ENCODE measurements at regions not wholly inside any gene's neighbourhood (a gene's known extent, or its start where the extent isn't known, plus 50 kb on each side); places are given as distances from the start of the nearest gene placed in this dataset.

DNA sequence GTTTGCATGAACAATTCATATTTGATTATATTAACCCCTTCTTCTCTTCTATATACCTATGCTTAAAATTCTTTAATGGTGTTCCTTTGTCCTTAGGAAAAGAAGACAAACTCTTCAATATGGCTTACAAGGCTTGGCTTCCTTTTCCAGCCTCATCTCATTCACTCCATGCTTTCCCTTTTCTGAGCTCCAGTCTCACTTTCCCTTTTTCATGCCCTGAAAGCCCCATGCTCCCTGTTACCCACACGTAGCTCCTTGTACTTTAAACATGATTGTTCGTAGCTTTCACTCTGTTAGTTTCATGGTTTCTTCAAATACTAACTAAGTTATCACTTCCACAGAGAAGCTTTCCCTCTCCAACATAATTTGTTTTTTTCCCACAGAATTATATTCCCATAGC is 161.3 kb downstream of the UBE2E3 start:
- Mint-ChIP-seq H3K9me3 (peaks cover 0 to 7% (median under 1%) of the 10 kb centered on the region in 8 donors), H3K27me3 (no peaks in the 10 kb centered on the region), H3K4me1 (peaks cover 46 to 85% (median 60%) of the 10 kb centered on the region in 4 donors), H3K4me3 (peak overlapping the region; percentile 63 to 91 (median 80)), H3K27ac (peak overlapping the region; percentile 86 to 99 (median 98)), H3K36me3 (peaks cover 12 to 14% of the 10 kb centered on the region in 2 donors)
- intact Hi-C loops (cut with micrococcal nuclease) = loop anchor here (2.0 kb wide), 1 partner anchor 37 kb away; no protein-coding TSS in a partner anchor
- Histone ChIP-seq H3K27ac (ENCODE audit: low read depth, low read length) (peak overlapping the region; percentile 74), H3K4me1 (ENCODE audit: insufficient read depth, low read length) (peaks cover 83% of the 10 kb centered on the region), H3K4me3 (ENCODE audit: low read length in 2 of 2) (peak overlapping the region in 1 of 2 donors; percentile 32), H3K27me3 (ENCODE audit: insufficient read depth, low read length) (no peaks in the 10 kb centered on the region), H3K9me3 (ENCODE audit: control insufficient read depth in 1 of 2, low read length in 2 of 2) (no peaks in the 10 kb centered on the region), H3K36me3 (ENCODE audit: insufficient read depth, low read length) (no peaks in the 10 kb centered on the region)
- no peak for DNase-seq
- ChIA-PET POLR2A (ENCODE audit: partially characterized antibody) (interaction anchor here (0.8 to 9.0 kb wide), 14 partner anchors 12 to 319 kb away, joined by 3 to 296 read pairs (median 6); partner anchors contain the start of gene ITGA4), CTCF (ENCODE audit: partially characterized antibody) (interaction anchor here (0.8 to 2.7 kb wide), 7 partner anchors 10 to 316 kb away, joined by 3 to 11 read pairs (median 8); partner anchors contain the start of gene ITGA4)

DNA sequence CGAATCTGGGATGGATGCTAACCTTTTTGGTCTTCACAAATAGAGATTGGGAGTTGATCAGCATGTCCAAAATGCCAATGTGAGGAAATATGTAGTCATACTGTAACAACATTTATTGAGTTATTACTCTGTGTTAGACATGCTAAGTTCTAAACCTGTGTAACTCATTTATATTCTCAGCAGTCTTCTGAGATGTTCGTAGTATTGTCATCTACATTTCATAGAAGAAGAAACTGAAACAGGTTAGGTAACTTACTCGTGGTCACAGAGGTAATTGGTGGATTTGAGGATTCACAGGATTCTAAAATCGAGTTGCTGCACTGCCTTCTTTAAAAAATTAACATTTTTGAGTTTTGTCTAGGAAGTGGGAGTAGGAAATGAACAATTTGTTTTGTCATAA is 162.1 kb downstream of the UBE2E3 start:
- Histone ChIP-seq H3K4me1 (ENCODE audit: insufficient read depth, low read length) (peaks cover 80% of the 10 kb centered on the region), H3K9me3 (ENCODE audit: control insufficient read depth in 1 of 2, low read length in 2 of 2) (no peaks in the 10 kb centered on the region), H3K4me3 (ENCODE audit: low read length in 2 of 2) (peak overlapping the region in 1 of 2 donors; percentile 36), H3K36me3 (ENCODE audit: insufficient read depth, low read length) (no peaks in the 10 kb centered on the region), H3K27me3 (ENCODE audit: insufficient read depth, low read length) (no peaks in the 10 kb centered on the region), H3K27ac (ENCODE audit: low read depth, low read length) (peak overlapping the region; percentile 74)
- ChIA-PET POLR2A (ENCODE audit: partially characterized antibody) (interaction anchor here (1.4 to 9.0 kb wide), 9 partner anchors 14 to 315 kb away, joined by 3 to 296 read pairs (median 28); partner anchors contain the start of gene ITGA4), CTCF (ENCODE audit: partially characterized antibody) (interaction anchor here (1.3 to 2.7 kb wide), 5 partner anchors 11 to 315 kb away, joined by 3 to 11 read pairs (median 9); partner anchors contain the start of gene ITGA4)
- Mint-ChIP-seq H3K36me3 (peaks cover 10 to 12% of the 10 kb centered on the region in 2 donors), H3K9me3 (peaks cover 0 to 5% (median 0%) of the 10 kb centered on the region in 8 donors), H3K27me3 (no peaks in the 10 kb centered on the region), H3K4me3 (peak overlapping the region; percentile 65 to 91 (median 86)), H3K4me1 (peaks cover 41 to 77% (median 53%) of the 10 kb centered on the region in 4 donors), H3K27ac (peak overlapping the region; percentile 86 to 99 (median 97))
- intact Hi-C loops (cut with micrococcal nuclease) = loop anchor here (2.0 kb wide), 1 partner anchor 38 kb away; no protein-coding TSS in a partner anchor
- DNase-seq = peak in 2 of 5 donors; percentile 41 to 50

DNA sequence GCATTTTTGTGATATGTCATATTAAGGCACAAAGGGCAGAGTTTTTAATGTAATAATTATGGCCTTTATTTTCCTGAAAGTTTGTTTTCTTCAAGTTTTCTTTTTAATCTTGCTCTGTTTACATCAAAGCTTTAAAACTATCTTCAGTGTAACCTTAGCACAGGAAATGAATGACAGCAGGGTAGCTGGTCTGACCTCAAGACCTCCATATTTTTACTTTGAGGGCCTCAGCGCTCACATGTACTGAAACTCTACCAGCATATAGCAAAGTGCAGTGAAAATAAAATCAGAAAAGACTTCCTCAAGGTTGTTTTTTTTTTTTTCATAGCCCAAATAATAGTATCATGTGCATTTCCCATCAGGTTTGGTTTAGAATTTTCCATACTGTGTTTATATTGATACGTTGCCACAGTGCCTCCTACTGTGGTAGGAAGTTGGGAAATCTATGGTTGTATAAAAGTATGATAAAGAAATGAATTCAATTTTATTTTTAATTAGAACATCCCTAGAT is 163.4 kb downstream of the UBE2E3 start:
- Histone ChIP-seq H3K36me3 (ENCODE audit: insufficient read depth, low read length) (no peaks in the 10 kb centered on the region), H3K9me3 (ENCODE audit: control insufficient read depth in 1 of 2, low read length in 2 of 2) (no peaks in the 10 kb centered on the region), H3K4me3 (ENCODE audit: low read length in 2 of 2) (no peak overlapping the region), H3K27ac (ENCODE audit: low read depth, low read length) (peak overlapping the region; percentile 74), H3K27me3 (ENCODE audit: insufficient read depth, low read length) (no peaks in the 10 kb centered on the region), H3K4me1 (ENCODE audit: insufficient read depth, low read length) (peaks cover 87% of the 10 kb centered on the region)
- POLR2A ChIA-PET (ENCODE audit: partially characterized antibody) = interaction anchor here (0.6 to 9.0 kb wide), 17 partner anchors 9 to 323 kb away, joined by 3 to 296 read pairs (median 4); partner anchors contain the start of gene ITGA4
- peak overlapping the region in 6 of 8 donors; percentile 18 to 77 (median 56) for H3K4me3 Mint-ChIP-seq
- peaks cover 10 to 12% of the 10 kb centered on the region in 2 donors for H3K36me3 Mint-ChIP-seq
- H3K27ac Mint-ChIP-seq = peak overlapping the region; percentile 85 to 92 (median 87)
- no peaks in the 10 kb centered on the region for H3K27me3 Mint-ChIP-seq
- H3K9me3 Mint-ChIP-seq = peaks cover 0 to 5% (median 0%) of the 10 kb centered on the region in 8 donors
- DNase-seq = peak in 4 of 5 donors; percentile 34 to 58 (median 54)
- CTCF ChIA-PET (ENCODE audit: partially characterized antibody) = interaction anchor here (1.0 to 4.7 kb wide), 6 partner anchors 17 to 314 kb away, joined by 3 to 26 read pairs (median 5); partner anchors contain the start of gene ITGA4
- peaks cover 40 to 80% (median 55%) of the 10 kb centered on the region in 4 donors for H3K4me1 Mint-ChIP-seq
- intact Hi-C loops (cut with micrococcal nuclease) = loop anchor here (1.0 to 2.0 kb wide), 2 partner anchors 21 to 39 kb away; no protein-coding TSS in a partner anchor

DNA sequence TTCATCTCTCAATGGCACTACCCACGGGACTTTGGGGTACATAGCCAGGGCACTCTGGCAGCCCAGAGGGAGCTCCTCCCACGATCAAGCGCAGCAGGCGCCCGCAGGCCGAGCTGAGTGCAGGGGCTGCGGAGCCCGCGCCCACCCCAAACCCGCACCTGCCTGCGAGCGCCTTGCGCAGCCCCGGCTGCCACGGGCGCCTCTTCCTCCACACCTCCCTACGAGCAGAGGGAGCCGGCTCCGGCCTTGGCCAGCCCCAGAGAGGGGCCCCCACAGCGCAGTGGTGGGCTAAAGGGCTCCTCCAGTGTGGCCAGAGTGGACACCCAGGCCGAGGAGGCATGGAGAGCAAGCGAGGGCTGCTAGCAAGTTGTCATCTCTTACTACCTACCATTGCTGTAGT is 165.2 kb downstream of the UBE2E3 start:
- H3K4me3 Mint-ChIP-seq = no peak overlapping the region
- no peak overlapping the region for H3K27ac ChIP-seq (ENCODE audit: low read depth, low read length)
- H3K4me1 Mint-ChIP-seq = peaks cover 34 to 70% (median 48%) of the 10 kb centered on the region in 4 donors
- POLR2A ChIA-PET (ENCODE audit: partially characterized antibody) = interaction anchor here (0.9 to 9.0 kb wide), 11 partner anchors 9 to 311 kb away, joined by 3 to 296 read pairs (median 9); partner anchors contain the start of gene ITGA4
- DNase-seq = no peak
- intact Hi-C loops (cut with micrococcal nuclease) = no loop called here
- H3K9me3 ChIP-seq (ENCODE audit: control insufficient read depth in 1 of 2, low read length in 2 of 2) = no peaks in the 10 kb centered on the region
- no peaks in the 10 kb centered on the region for H3K27me3 Mint-ChIP-seq
- H3K36me3 ChIP-seq (ENCODE audit: insufficient read depth, low read length) = no peaks in the 10 kb centered on the region
- CTCF ChIA-PET (ENCODE audit: partially characterized antibody) = interaction anchor here (0.8 to 4.7 kb wide), 9 partner anchors 12 to 228 kb away, joined by 3 to 26 read pairs (median 3); no protein-coding TSS in a partner anchor
- H3K27ac Mint-ChIP-seq = peak overlapping the region in 1 of 7 donors; percentile 72
- H3K9me3 Mint-ChIP-seq = peaks cover 0 to 5% (median 0%) of the 10 kb centered on the region in 8 donors
- H3K4me3 ChIP-seq (ENCODE audit: low read length in 2 of 2) = no peak overlapping the region
- peaks cover 7 to 15% of the 10 kb centered on the region in 2 donors for H3K36me3 Mint-ChIP-seq
- H3K4me1 ChIP-seq (ENCODE audit: insufficient read depth, low read length) = peaks cover 77% of the 10 kb centered on the region
- no peaks in the 10 kb centered on the region for H3K27me3 ChIP-seq (ENCODE audit: insufficient read depth, low read length)

DNA sequence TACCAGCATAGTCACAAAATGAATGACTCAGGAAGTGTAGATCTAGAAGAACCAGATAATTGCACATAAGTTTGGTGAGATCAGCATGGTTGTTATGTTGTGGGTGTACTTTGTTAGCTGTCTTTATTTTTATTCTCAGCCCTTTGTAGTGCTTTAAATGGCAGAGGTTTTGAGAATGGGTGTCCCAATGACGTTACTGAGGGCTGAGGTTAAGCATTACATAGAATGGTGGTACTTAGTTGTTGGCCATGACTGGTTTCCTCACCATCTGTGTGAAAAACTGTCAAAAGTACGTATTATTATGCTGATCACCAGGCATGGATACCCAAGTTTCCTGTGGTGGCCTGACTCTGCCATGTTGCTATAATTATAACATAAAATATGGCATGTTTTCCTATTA is 165.8 kb downstream of the UBE2E3 start:
- Mint-ChIP-seq H3K4me1 (peaks cover 30 to 66% (median 44%) of the 10 kb centered on the region in 4 donors), H3K27me3 (no peaks in the 10 kb centered on the region), H3K36me3 (peaks cover 7 to 20% of the 10 kb centered on the region in 2 donors), H3K9me3 (peaks cover 0 to 5% (median 0%) of the 10 kb centered on the region in 8 donors), H3K27ac (peak overlapping the region in 4 of 7 donors; percentile 1 to 86 (median 76)), H3K4me3 (no peak overlapping the region)
- no peak overlapping the region for H3K27ac ChIP-seq (ENCODE audit: low read depth, low read length)
- H3K4me3 ChIP-seq (ENCODE audit: low read length in 2 of 2) = no peak overlapping the region
- no peak for DNase-seq
- peaks cover 72% of the 10 kb centered on the region for H3K4me1 ChIP-seq (ENCODE audit: insufficient read depth, low read length)
- POLR2A ChIA-PET (ENCODE audit: partially characterized antibody) = interaction anchor here (0.9 to 9.0 kb wide), 11 partner anchors 9 to 311 kb away, joined by 3 to 296 read pairs (median 9); partner anchors contain the start of gene ITGA4
- H3K9me3 ChIP-seq (ENCODE audit: control insufficient read depth in 1 of 2, low read length in 2 of 2) = no peaks in the 10 kb centered on the region
- CTCF ChIA-PET (ENCODE audit: partially characterized antibody) = interaction anchor here (0.8 to 4.7 kb wide), 11 partner anchors 13 to 320 kb away, joined by 3 to 26 read pairs (median 3); no protein-coding TSS in a partner anchor
- no peaks in the 10 kb centered on the region for H3K27me3 ChIP-seq (ENCODE audit: insufficient read depth, low read length)
- intact Hi-C loops (cut with micrococcal nuclease) = no loop called here
- H3K36me3 ChIP-seq (ENCODE audit: insufficient read depth, low read length) = no peaks in the 10 kb centered on the region

DNA sequence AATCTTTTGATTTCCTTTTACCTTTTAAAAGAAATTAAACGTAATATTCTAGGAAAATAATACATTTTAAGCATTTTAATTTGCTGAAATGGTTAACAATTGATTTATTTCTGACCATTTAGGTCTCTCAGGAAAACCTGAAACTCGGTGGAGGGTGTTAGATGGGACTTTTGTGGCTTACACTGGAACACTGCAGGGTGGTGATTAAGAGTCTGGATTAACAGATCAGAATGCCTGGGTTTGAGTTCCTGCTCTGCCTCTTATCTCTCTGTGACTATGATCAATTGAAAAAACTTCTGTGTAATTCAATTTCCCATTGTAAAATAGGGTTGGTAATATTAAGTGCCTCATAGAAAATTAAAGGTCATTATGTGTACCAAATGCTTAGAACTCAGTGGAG is 168.7 kb downstream of the UBE2E3 start:
- H3K27ac Mint-ChIP-seq = peak overlapping the region in 3 of 7 donors; percentile 3 to 37 (median 24)
- CTCF ChIA-PET (ENCODE audit: partially characterized antibody) = interaction anchor here (0.6 to 1.3 kb wide), 4 partner anchors 13 to 308 kb away, joined by 3 to 5 read pairs (median 4); partner anchors contain the start of gene ITGA4
- no peaks in the 10 kb centered on the region for H3K9me3 ChIP-seq (ENCODE audit: control insufficient read depth in 1 of 2, low read length in 2 of 2)
- intact Hi-C loops (cut with micrococcal nuclease) = no loop called here
- no peaks in the 10 kb centered on the region for H3K27me3 Mint-ChIP-seq
- H3K27me3 ChIP-seq (ENCODE audit: insufficient read depth, low read length) = no peaks in the 10 kb centered on the region
- peak overlapping the region in 3 of 8 donors; percentile 24 to 34 (median 25) for H3K4me3 Mint-ChIP-seq
- peaks cover 0 to 5% (median under 1%) of the 10 kb centered on the region in 8 donors for H3K9me3 Mint-ChIP-seq
- POLR2A ChIA-PET (ENCODE audit: partially characterized antibody) = interaction anchor here (0.6 to 9.0 kb wide), 7 partner anchors 9 to 311 kb away, joined by 3 to 63 read pairs (median 4); no protein-coding TSS in a partner anchor
- H3K4me1 ChIP-seq (ENCODE audit: insufficient read depth, low read length) = peaks cover 66% of the 10 kb centered on the region
- no peaks in the 10 kb centered on the region for H3K36me3 ChIP-seq (ENCODE audit: insufficient read depth, low read length)
- H3K4me3 ChIP-seq (ENCODE audit: low read length in 2 of 2) = no peak overlapping the region
- peaks cover 6 to 28% of the 10 kb centered on the region in 2 donors for H3K36me3 Mint-ChIP-seq
- DNase-seq = no peak
- H3K27ac ChIP-seq (ENCODE audit: low read depth, low read length) = no peak overlapping the region
- H3K4me1 Mint-ChIP-seq = peaks cover 26 to 58% (median 42%) of the 10 kb centered on the region in 4 donors

All from CD4-positive, alpha-beta memory T cell (primary cell).